HG03571 (cell line): ENCODE measurements at regions not wholly inside any gene's neighbourhood (a gene's known extent, or its start where the extent isn't known, plus 50 kb on each side); places are given as distances from the start of the nearest gene placed in this dataset.

Experiments used
- ATAC-seq: cut with Tn5 transposase; IDR thresholded peaks from one replicate; pipeline ENCODE4 v1.9.1; 2021; ENCODE audit not compliant: unreplicated experiment

GRCh38 chr3:1036207-1036826 lies 56.5 kb upstream of the CNTN6 start:
- no peak for ATAC-seq

- no peak for ATAC-seq
Measured at GRCh38 chr3:1037631-1038030, 55.2 kb upstream of the CNTN6 start.
